Neural cell (in vitro differentiated cells): ENCODE measurements at regions not wholly inside any gene's neighbourhood (a gene's known extent, or its start where the extent isn't known, plus 50 kb on each side); places are given as distances from the start of the nearest gene placed in this dataset.

Source experiments
- H2AFZ ChIP-seq: fragments of 200-600, 300-800 bp; sonication (generic), shearing (Covaris generic); 2 replicates; pipeline ENCODE4 v1.6.0; 2014; ENCODE audit warnings: low read depth, mild to moderate bottlenecking, antibody characterized with exemption, low read length, moderate library complexity
- H3F3A ChIP-seq: fragments of 200-600 bp; shearing (Covaris generic); 2 replicates; pipeline ENCODE4 v1.6.1; 2016; ENCODE audit warnings: mild to moderate bottlenecking, moderate library complexity, mixed read lengths, antibody characterized with exemption, low read length; ENCODE audit not compliant: insufficient read depth, poor library complexity, severe bottlenecking
- H3K27ac ChIP-seq: fragments of 200-600, 300-800 bp; sonication (generic), shearing (Covaris generic); 2 replicates; pipeline ENCODE4 v1.5.1; 2014; ENCODE audit warnings: mild to moderate bottlenecking, low read length, moderate library complexity
- H3K27me3 ChIP-seq: fragments of 300-800, 200-600 bp; sonication (generic), shearing (Covaris generic); 2 replicates; pipeline ENCODE4 v1.6.0; 2014; ENCODE audit warnings: mild to moderate bottlenecking, low read depth, low read length, moderate library complexity; ENCODE audit not compliant: insufficient read depth
- H3K36me3 ChIP-seq: fragments of 300-800, 200-600 bp; sonication (generic), shearing (Covaris generic); 2 replicates; pipeline ENCODE4 v1.5.1; 2014; ENCODE audit warnings: mild to moderate bottlenecking, antibody characterized with exemption, low read length, moderate library complexity; ENCODE audit not compliant: insufficient read depth
- H3K4me2 ChIP-seq: fragments of 300-800, 200-600 bp; sonication (generic), shearing (Covaris generic); 2 replicates; pipeline ENCODE4 v1.6.0; 2014; ENCODE audit warnings: mild to moderate bottlenecking, low read length
- H3K4me3 ChIP-seq: fragments of 300-800, 200-600 bp; sonication (generic), shearing (Covaris generic); 2 replicates; pipeline ENCODE4 v1.5.1; 2014; ENCODE audit warnings: mild to moderate bottlenecking, low read length, moderate library complexity
- H3K79me2 ChIP-seq: fragments of 200-600 bp; shearing (Covaris generic); replicated peaks from 2 replicates; pipeline ENCODE4 v1.6.0; 2014; ENCODE audit warnings: mild to moderate bottlenecking, low read length, moderate library complexity; ENCODE audit not compliant: insufficient read depth
- H3K9ac ChIP-seq: fragments of 300-800, 200-600 bp; sonication (generic), shearing (Covaris generic); 2 replicates; pipeline ENCODE4 v1.6.1; 2016; ENCODE audit warnings: mild to moderate bottlenecking, low read length, mixed read lengths
- H3K9me2 ChIP-seq: fragments of 200-600 bp; shearing (Covaris generic); 2 replicates; pipeline ENCODE4 v1.6.1; 2016; ENCODE audit warnings: mild to moderate bottlenecking, low read length, mixed read lengths; ENCODE audit not compliant: insufficient read depth
- H3K9me3 ChIP-seq: fragments of 200-600, 300-800 bp; sonication (generic), shearing (Covaris generic); 2 replicates; pipeline ENCODE4 v1.6.1; 2016; ENCODE audit warnings: mild to moderate bottlenecking, mixed run types, low read length, moderate library complexity, mixed read lengths
- H4K20me1 ChIP-seq: fragments of 200-600 bp; shearing (Covaris generic); 2 replicates; pipeline ENCODE4 v1.6.1; 2016; ENCODE audit warnings: mild to moderate bottlenecking, mixed run types; ENCODE audit not compliant: insufficient read depth
- EP300 ChIP-seq: fragments of 450-650 bp; conservative IDR thresholded peaks from 2 replicates; pipeline ENCODE4 v1.6.1; 2014; ENCODE audit warnings: antibody characterized with exemption, mild to moderate bottlenecking, moderate library complexity; ENCODE audit not compliant: poor library complexity, severe bottlenecking
- RAD21 ChIP-seq: fragments of 450-650 bp; conservative IDR thresholded peaks from 2 replicates; pipeline ENCODE4 v1.6.1; 2014; ENCODE audit warnings: antibody characterized with exemption, mild to moderate bottlenecking, moderate library complexity
- SMC3 ChIP-seq: fragments of 450-650 bp; conservative IDR thresholded peaks from 2 replicates; pipeline ENCODE4 v1.6.1; 2014; ENCODE audit warnings: antibody characterized with exemption, mild to moderate bottlenecking, moderate library complexity; ENCODE audit not compliant: poor library complexity
- small RNA-seq, 3 experiments: library from RNA; depleted of rRNA; stranded (forward); fragments of <200 nt; gene quantifications; one replicate each; pipeline ENCODE3, GENCODE V24; 2012
- TF ChIP-seq, protein P1 (sequence below): fragments of 450-650 bp; IDR thresholded peaks from 2 replicates; pipeline ENCODE4 v1.5.1; 2014; ENCODE audit warnings: antibody characterized with exemption, mild to moderate bottlenecking, moderate library complexity; ENCODE audit not compliant: poor library complexity, severe bottlenecking

GRCh38 chr1:184805667-184806295 is 51.1 kb upstream of the EDEM3 start:
- H3K4me2 ChIP-seq = no peak overlapping the region
- H3K9ac ChIP-seq = no peak overlapping the region
- H3K36me3 ChIP-seq = no peaks in the 10 kb centered on the region
- H2AFZ ChIP-seq = no peak overlapping the region
- no peak overlapping the region for H3K4me3 ChIP-seq
- TF ChIP-seq SMC3 (peak; percentile 97), EP300 (no peak), RAD21 (peak; percentile 99)
- TF ChIP-seq, protein P1, sequence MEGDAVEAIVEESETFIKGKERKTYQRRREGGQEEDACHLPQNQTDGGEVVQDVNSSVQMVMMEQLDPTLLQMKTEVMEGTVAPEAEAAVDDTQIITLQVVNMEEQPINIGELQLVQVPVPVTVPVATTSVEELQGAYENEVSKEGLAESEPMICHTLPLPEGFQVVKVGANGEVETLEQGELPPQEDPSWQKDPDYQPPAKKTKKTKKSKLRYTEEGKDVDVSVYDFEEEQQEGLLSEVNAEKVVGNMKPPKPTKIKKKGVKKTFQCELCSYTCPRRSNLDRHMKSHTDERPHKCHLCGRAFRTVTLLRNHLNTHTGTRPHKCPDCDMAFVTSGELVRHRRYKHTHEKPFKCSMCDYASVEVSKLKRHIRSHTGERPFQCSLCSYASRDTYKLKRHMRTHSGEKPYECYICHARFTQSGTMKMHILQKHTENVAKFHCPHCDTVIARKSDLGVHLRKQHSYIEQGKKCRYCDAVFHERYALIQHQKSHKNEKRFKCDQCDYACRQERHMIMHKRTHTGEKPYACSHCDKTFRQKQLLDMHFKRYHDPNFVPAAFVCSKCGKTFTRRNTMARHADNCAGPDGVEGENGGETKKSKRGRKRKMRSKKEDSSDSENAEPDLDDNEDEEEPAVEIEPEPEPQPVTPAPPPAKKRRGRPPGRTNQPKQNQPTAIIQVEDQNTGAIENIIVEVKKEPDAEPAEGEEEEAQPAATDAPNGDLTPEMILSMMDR = peak; percentile 95
- H3K9me3 ChIP-seq = no peaks in the 10 kb centered on the region
- H3K27me3 ChIP-seq = no peaks in the 10 kb centered on the region
- H4K20me1 ChIP-seq = no peaks in the 10 kb centered on the region
- no peaks in the 10 kb centered on the region for H3K9me2 ChIP-seq
- H3K79me2 ChIP-seq = no peaks in the 10 kb centered on the region
- no peak overlapping the region for H3K27ac ChIP-seq
- no peaks in the 10 kb centered on the region for H3F3A ChIP-seq

Small RNA genes lying in the stretch of these regions (small RNA-seq; reads per million reads assigned to genes)
- 0 to 0.08 (median 0) reads per million in 3 experiments for gene RNU7-13P
